GM12873 (cell line): ENCODE measurements at regions not wholly inside any gene's neighbourhood (a gene's known extent, or its start where the extent isn't known, plus 50 kb on each side); places are given as distances from the start of the nearest gene placed in this dataset.

Experiments
- CTCF ChIP-seq: IDR thresholded peaks from 2 replicates; pipeline ENCODE4 v1.5.1; 2012; ENCODE audit warnings: low read depth, mild to moderate bottlenecking, moderate library complexity, low read length, control low read depth; ENCODE audit not compliant: insufficient read depth; ENCODE audit errors: missing control alignments

- no peak for TF ChIP-seq CTCF
These were observed 52.1 kb upstream of the EIF3M start for GRCh38 chr11:32531528-32531927.

GRCh38 chr11:32529994-32530588 lies 53.5 kb upstream of the EIF3M start:
- TF ChIP-seq CTCF, result no peak

GRCh38 chr11:32527261-32528175 lies 56.1 kb upstream of the EIF3M start:
- TF ChIP-seq CTCF, result no peak

- TF ChIP-seq CTCF, result no peak
These were observed 56.9 kb upstream of the EIF3M start for GRCh38 chr11:32526760-32527159.

GRCh38 chr11:32511926-32512325 lies 71.7 kb upstream of the EIF3M start:
- no peak for TF ChIP-seq CTCF

GRCh38 chr11:32510039-32510438 lies 73.6 kb upstream of the EIF3M start:
- no peak for TF ChIP-seq CTCF

- TF ChIP-seq CTCF, result no peak
These were observed 73.4 kb upstream of the WT1 start for GRCh38 chr11:32508780-32509179.
